Activated T-helper 9 cell treated with anti-CD3 and anti-CD28 coated beads, Interleukin-2, amount 50 U/mL, for 16 hours (primary cell): ENCODE measurements at regions not wholly inside any gene's neighbourhood (a gene's known extent, or its start where the extent isn't known, plus 50 kb on each side); places are given as distances from the start of the nearest gene placed in this dataset.
"Not testable (repeated sequence)": the region's sequence is repeated elsewhere in the genome, so short reads cannot be mapped to it uniquely, and the experiment has no call there.

ENCODE experiments used
- DNase-seq: peaks from one replicate; pipeline ENCODE4 v3.0.0-alpha.2; 2020; ENCODE audit warnings: low read depth

DNA sequence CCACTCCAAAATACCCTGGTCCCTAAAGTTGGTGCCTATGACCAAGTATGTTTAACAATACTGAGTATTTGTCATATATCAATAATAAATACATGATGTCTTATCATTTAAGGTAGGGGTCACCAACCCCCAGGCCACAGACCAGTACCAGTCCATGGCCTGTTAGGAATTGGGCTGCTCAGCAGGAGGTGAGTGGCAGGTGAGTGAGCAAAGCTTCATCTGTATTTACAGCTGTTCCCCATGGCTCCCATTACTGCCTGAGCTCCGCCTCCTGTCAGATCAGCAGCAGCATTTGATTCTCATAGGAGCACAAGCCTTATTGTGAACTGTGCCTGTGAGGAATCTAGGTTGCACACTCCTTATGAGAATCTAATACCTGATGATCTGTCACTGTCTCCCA is 126.2 kb downstream of the HNRNPD start:
- no peak for DNase-seq

DNA sequence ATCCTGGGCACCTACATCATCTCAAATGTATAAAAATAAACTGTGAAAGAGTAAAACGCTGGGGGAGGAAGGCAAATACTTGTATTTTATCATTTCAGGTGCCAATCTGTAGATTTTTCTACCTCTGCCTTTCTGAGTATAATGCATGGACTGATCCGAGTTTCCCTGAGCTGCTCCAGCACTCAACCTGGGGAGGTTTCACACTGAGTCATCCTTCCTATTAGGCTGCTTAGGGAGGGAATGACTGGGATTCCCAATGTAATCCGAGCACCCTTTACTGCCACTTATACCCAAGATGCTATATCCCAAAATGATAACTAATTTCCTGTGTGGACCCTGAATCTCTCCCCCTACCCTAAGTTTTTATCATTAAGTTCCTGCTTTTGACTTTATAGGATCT is 126.6 kb downstream of the HNRNPD start:
- no peak for DNase-seq

DNA sequence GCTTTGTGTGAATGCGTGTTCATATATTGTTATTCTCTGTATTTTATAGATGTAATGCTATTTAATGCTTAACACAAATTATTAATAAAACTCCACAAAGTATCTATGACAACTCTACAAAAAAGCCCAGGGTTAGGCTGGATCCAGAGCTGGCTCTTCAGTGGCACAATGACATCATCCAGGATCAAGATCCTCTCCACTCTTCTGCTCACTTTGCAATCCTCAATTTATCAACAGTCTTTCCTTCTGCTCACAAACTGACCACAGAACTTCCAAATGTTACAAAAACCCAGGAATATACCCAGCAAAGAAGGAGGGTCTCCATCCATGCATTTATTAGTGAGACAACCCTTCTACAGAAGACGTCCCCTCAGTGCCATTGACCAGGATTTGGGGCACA is 132.3 kb downstream of the HNRNPD start:
- DNase-seq = no peak

- DNase-seq = no peak
These were observed 133.4 kb downstream of the HNRNPD start for GRCh38 chr4:82240410-82240809.

DNA sequence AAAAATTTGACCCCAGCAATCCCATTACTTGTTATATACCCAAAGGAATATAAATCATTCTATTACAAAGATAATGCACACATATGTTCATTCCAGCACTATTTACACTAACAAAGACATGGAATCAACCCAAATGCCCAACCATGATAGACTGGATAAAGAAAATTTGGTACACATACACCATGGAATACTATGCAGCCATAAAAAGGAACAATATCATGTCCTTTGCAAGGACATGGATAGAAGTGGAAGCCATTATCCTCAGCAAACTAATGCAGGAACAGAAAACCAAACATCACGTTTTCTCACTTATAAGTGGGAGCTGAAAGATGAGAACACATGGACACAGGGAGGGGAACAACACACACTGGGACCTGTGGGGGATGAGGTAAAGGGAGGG is 136.6 kb downstream of the HNRNPD start:
- DNase-seq = not testable (repeated sequence)

DNA sequence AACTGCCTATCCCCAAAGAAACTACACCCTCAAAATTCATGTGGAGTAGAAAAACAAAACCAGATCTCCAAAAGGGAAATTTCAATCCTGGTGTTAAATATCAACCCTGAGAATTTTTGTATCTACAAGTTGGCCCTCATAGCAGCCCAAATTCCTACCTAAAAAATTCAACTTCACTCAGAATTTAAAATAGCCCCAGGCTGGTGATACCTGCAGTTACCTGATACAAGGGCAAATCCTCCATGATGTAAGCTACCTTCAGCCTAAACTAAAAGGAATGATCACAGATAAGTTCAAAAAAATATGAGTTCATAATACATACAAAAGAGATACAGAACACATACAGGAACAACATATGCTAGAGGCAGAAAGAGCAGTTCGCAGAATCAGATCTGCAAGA is 138.4 kb downstream of the HNRNPD start:
- no peak for DNase-seq

DNA sequence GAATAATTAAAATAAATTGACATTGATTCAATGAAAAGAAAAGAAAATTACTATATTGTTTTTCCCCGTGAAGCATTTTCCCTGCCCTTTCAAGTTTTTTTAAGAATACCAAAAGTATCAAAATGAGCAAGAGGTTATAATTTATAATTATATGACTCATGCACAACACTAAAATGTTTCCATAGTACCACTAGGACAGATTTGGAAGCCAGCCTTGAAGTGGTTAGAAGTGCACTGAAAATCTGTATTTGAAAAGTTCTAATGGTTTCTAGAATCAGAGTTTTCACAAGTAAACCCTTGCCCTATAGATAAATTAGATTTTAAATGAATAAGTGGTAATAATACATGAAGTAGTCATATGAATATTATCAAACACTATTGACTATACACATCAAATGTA is 140.9 kb downstream of the HNRNPD start:
- no peak for DNase-seq

- no peak for DNase-seq
These were observed 142.0 kb downstream of the HNRNPD start for GRCh38 chr4:82231806-82232205.

DNA sequence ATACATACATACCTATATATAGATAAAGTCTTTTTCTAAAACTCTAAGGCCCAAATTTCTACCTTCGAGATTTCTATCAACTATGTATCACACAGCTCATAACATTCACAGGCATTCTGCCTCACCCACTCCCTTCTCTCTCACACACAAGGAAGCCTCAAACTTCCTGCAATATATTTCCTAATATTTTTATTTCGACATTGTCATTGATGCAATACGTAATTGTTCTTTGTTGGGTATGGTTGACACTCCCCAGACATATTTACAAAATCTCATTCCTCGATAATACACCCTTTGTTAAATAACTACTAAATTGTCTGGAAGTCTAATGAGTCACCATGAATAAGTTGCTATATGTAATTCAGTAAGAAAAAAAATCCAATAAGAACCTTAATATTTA is 143.5 kb downstream of the HNRNPD start:
- DNase-seq = no peak

- DNase-seq = no peak
These were observed 148.8 kb downstream of the HNRNPD start for GRCh38 chr4:82225030-82225429.

GRCh38 chr4:82223715-82224114 is 150.1 kb downstream of the HNRNPD start:
- no peak for DNase-seq

DNA sequence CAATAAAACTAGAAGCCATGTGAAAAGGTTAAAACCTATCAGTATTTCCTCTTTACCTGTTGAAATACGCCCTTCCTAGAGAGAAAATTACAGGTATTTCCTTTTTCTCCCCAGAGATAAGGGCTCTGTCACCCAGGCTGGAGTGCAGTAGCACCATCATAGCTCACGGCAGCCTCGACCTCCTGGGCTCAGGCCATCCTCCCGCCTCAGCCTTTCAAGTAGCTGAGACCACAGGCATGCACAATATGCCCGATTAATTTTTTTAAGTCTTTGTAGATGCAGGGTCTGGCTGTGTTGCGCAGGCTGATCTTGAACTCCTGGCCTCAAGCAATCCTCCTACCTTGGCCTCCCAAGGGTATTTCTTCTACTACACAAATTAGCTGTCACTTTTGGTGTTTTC is 154.4 kb downstream of the HNRNPD start:
- DNase-seq = no peak

DNA sequence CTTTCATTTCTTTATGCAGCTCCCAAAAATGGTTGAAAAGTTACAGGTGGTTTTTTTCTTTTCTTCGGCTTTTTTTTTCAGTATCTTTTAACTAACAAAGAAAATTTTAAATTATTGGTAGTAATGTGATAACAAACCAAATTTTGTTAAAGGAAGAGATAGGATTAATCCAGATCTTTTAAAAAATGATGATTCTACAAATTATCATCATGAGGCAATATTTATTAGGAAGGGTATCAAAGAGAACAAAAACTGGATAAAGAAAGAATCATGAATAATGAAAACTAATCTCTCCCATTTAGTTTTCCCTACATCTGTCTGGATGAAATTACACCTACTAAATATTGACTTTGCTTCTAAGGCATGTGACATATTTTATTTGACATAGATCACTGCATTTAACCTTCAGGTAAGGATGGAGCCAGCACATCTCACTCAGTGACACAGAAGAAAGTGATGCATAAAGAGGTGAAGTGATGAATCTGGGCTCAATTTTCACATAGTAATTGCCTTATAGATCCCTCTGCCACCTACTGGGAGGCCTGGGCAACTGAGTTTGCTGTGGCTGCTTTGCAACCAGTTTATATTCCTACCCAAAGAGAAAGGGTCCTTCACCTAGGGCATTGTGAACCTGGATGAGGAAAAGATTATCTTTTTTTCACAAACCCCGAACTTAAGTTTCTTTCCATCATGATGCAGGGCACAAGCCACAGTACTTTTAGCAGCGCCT is 155.6 kb downstream of the HNRNPD start:
- DNase-seq = no peak

- DNase-seq = no peak
These were observed 157.6 kb downstream of the HNRNPD start for GRCh38 chr4:82216219-82216618.

- DNase-seq = no peak
These were observed 158.0 kb downstream of the HNRNPD start for GRCh38 chr4:82215800-82216199.

GRCh38 chr4:82215039-82215438 is 158.8 kb downstream of the HNRNPD start:
- DNase-seq = no peak

- no peak for DNase-seq
These were observed 160.0 kb downstream of the HNRNPD start for GRCh38 chr4:82213485-82214417.

- DNase-seq = peak; percentile 4
These were observed 171.8 kb downstream of the HNRNPD start for GRCh38 chr4:82201805-82202641.

DNA sequence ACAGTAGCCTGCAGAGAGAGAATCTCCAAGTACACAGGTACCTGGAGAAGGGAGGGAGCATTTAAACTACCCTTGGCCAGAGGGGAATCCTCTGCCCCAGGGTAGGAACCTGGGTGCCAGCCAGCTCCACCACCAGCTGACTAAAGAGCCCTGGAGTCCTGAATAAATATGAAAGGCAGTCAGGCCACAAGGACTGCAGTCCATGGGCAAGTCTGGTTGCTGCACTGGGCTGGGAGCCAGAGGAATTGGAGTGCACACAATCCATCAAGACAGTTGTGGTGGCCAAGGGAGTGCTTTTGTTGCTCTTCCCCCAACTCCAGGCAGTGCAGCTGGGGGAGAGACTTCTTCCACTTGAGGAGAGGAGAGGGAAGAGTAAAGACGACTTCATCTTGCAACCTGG is 172.5 kb downstream of the HNRNPD start:
- no peak for DNase-seq

DNA sequence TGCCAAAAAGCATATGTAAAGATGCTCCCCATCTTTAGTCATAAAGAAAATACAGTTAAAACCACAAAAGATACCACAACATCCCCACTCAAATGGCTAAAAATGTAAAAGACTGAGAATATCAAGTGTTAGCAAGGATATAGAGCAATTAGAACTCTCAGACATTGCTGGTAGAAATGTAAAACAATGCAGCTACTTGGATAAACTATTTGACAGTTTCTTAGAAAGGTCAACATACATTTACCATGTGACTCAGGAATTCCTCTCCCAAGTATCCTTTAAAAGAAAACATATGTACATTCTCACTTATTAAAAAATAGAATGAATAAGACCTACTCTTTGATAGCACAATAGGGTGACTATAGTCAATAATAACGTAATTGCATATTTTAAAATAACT is 173.7 kb downstream of the HNRNPD start:
- no peak for DNase-seq

DNA sequence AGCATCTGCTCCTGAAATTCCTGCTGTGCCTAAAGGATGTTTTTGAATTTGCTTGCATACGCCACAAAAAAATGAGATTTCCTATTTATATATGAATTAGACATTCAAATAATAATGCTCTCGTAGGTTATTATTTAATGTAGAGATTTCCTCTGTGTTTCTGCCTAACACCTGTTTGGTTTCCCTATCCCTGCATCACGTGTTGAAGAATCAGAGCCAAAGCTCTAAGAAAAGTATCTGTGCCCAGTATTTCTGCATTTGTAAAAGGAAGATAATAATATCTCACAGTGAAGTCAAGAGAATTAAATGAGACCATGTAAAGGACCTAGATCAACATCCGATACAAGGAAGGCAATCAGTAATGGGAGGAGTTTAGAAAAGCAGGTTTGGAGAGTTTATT is 179.5 kb downstream of the HNRNPD start:
- DNase-seq = no peak

- DNase-seq = no peak
These were observed 181.6 kb downstream of the HNRNPD start for GRCh38 chr4:82192017-82192673.
